HG03457 (cell line): ENCODE measurements at regions not wholly inside any gene's neighbourhood (a gene's known extent, or its start where the extent isn't known, plus 50 kb on each side); places are given as distances from the start of the nearest gene placed in this dataset.

Experiments used
- ATAC-seq: cut with Tn5 transposase; IDR thresholded peaks from one replicate; pipeline ENCODE4 v1.9.1; 2021; ENCODE audit warnings: moderate number of reproducible peaks; ENCODE audit not compliant: unreplicated experiment

- no peak for ATAC-seq
Measured at GRCh38 chr5:125152461-125153189, 406.2 kb upstream of the ZNF608 start.

GRCh38 chr5:125153231-125153630 is 406.8 kb upstream of the ZNF608 start:
- no peak for ATAC-seq

GRCh38 chr5:125154301-125155110 is 408.1 kb upstream of the ZNF608 start:
- ATAC-seq: no peak

- no peak for ATAC-seq
Measured at GRCh38 chr5:125160787-125161502, 414.5 kb upstream of the ZNF608 start.

GRCh38 chr5:125162714-125163113 is 416.3 kb upstream of the ZNF608 start:
- no peak for ATAC-seq

- no peak for ATAC-seq
Measured at GRCh38 chr5:125169396-125169795, 423.0 kb upstream of the ZNF608 start.

- no peak for ATAC-seq
Measured at GRCh38 chr5:125171641-125172040, 425.2 kb upstream of the ZNF608 start.

GRCh38 chr5:125175348-125176004 is 429.0 kb upstream of the ZNF608 start:
- ATAC-seq: no peak

- no peak for ATAC-seq
Measured at GRCh38 chr5:125176005-125176390, 429.6 kb upstream of the ZNF608 start.

- no peak for ATAC-seq
Measured at GRCh38 chr5:125177340-125177739, 430.9 kb upstream of the ZNF608 start.

- ATAC-seq: no peak
Measured at GRCh38 chr5:125179612-125180011, 433.2 kb upstream of the ZNF608 start.

GRCh38 chr5:125180231-125180829 is 433.9 kb upstream of the ZNF608 start:
- ATAC-seq: no peak

GRCh38 chr5:125181159-125181558 is 434.7 kb upstream of the ZNF608 start:
- ATAC-seq: no peak

- ATAC-seq: no peak
Measured at GRCh38 chr5:125181955-125182354, 435.5 kb upstream of the ZNF608 start.

GRCh38 chr5:125185740-125186139 is 439.3 kb upstream of the ZNF608 start:
- ATAC-seq: no peak

GRCh38 chr5:125186911-125187375 is 440.5 kb upstream of the ZNF608 start:
- no peak for ATAC-seq

- no peak for ATAC-seq
Measured at GRCh38 chr5:125189531-125189941, 443.1 kb upstream of the ZNF608 start.

- no peak for ATAC-seq
Measured at GRCh38 chr5:125190232-125191087, 444.0 kb upstream of the ZNF608 start.

- no peak for ATAC-seq
Measured at GRCh38 chr5:125194883-125195282, 448.4 kb upstream of the ZNF608 start.
